ENCODE measurements at regions not wholly inside any gene's neighbourhood (a gene's known extent, or its start where the extent isn't known, plus 50 kb on each side); places are given as distances from the start of the nearest gene placed in this dataset.

DNA sequence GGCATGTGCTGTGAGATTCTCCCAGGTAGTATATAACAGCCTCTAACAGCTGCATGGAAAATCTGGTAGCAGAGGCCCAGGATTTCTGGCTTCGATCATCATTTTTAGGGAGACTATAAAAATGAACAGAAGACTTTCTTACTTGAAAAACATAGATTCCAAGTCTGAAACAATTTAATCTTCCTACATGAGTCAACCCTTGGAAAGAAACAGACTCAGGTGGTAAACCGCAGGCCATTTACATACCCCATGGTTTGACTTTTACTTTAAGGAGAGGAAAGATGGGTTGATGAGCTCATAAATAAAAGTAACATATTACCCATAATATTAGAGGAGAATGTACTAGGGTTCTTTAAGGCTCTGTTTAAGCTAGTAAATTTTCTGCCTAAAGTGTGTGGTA lies 121.6 kb downstream of the CYSLTR2 start:
- no peak overlapping the region for H3K4me3 ChIP-seq (replicated peaks; ENCODE audit: low read depth, low read length)
- DNase-seq (ENCODE audit: extremely low read depth, insufficient read length) = no peak

DNA sequence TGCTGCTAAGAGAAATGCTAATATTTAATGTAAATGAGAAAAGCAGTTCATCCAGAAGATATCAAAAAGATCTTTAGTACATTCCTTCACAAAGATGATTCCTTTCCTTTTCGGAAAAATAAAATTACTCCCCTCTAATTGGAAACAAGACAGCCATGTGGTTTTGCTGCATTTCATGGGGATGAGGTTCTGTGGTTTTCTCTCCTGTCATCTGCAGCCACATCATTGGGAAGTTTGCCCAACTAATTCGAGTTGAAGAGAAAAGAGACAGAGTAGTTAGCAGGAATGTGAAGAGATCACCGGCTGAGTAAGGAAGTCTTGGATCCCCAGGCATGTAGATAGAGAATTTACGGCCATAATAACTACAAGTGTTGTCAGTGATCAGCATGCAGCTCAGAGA lies 122.1 kb downstream of the CYSLTR2 start:
- no peaks in the 10 kb centered on the region for H3K36me3 ChIP-seq (ENCODE audit: control insufficient read depth, insufficient read depth, low read length)
- no peaks in the 10 kb centered on the region; the same call in none of the 2 replicates for H3K27me3 ChIP-seq (replicated peaks; ENCODE audit: control insufficient read depth, insufficient read depth, low read length)
- H3K4me3 ChIP-seq (replicated peaks; ENCODE audit: low read depth, low read length) = no peak overlapping the region
- no peak for DNase-seq (ENCODE audit: extremely low read depth, insufficient read length)
- TF ChIP-seq, protein P1, sequence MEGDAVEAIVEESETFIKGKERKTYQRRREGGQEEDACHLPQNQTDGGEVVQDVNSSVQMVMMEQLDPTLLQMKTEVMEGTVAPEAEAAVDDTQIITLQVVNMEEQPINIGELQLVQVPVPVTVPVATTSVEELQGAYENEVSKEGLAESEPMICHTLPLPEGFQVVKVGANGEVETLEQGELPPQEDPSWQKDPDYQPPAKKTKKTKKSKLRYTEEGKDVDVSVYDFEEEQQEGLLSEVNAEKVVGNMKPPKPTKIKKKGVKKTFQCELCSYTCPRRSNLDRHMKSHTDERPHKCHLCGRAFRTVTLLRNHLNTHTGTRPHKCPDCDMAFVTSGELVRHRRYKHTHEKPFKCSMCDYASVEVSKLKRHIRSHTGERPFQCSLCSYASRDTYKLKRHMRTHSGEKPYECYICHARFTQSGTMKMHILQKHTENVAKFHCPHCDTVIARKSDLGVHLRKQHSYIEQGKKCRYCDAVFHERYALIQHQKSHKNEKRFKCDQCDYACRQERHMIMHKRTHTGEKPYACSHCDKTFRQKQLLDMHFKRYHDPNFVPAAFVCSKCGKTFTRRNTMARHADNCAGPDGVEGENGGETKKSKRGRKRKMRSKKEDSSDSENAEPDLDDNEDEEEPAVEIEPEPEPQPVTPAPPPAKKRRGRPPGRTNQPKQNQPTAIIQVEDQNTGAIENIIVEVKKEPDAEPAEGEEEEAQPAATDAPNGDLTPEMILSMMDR (IDR thresholded peaks at IDR 0.05; ENCODE audit: insufficient read depth, low read length, poor library complexity, severe bottlenecking) = no peak

More for the DNA sequence above, 121.6 kb downstream of the CYSLTR2 start:
- TF ChIP-seq, protein P1 (IDR thresholded peaks at IDR 0.05; ENCODE audit: insufficient read depth, low read length, poor library complexity, severe bottlenecking) = no peak
- Histone ChIP-seq H3K27me3 (replicated peaks; ENCODE audit: control insufficient read depth, insufficient read depth, low read length) (no peaks in the 10 kb centered on the region; the same call in none of the 2 replicates), H3K36me3 (ENCODE audit: control insufficient read depth, insufficient read depth, low read length) (no peaks in the 10 kb centered on the region)

DNA sequence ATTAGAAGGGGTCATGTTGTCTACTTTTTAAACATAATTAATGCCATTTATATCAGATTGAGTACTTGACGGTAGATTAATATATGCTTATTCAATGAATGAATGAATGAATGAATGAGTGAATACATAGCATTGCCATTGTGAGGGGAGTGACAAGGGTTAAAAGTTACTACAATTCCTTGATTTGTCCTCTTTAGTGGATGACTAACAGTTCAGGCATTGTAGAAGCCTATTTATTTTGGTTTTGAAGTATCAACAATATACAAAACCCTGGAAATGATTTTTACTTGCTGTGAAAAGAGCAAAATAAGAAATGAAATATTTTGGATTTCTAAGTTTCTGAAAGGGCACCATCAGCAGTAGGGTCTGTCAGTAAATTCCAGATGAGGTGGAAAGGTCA lies 122.7 kb downstream of the CYSLTR2 start:
- H3K36me3 ChIP-seq (ENCODE audit: control insufficient read depth, insufficient read depth, low read length) = no peaks in the 10 kb centered on the region
- H3K27me3 ChIP-seq (replicated peaks; ENCODE audit: control insufficient read depth, insufficient read depth, low read length) = no peaks in the 10 kb centered on the region; the same call in none of the 2 replicates
- TF ChIP-seq, protein P1 (IDR thresholded peaks at IDR 0.05; ENCODE audit: insufficient read depth, low read length, poor library complexity, severe bottlenecking) = no peak
- no peak for DNase-seq (ENCODE audit: extremely low read depth, insufficient read length)
- H3K4me3 ChIP-seq (replicated peaks; ENCODE audit: low read depth, low read length) = no peak overlapping the region

DNA sequence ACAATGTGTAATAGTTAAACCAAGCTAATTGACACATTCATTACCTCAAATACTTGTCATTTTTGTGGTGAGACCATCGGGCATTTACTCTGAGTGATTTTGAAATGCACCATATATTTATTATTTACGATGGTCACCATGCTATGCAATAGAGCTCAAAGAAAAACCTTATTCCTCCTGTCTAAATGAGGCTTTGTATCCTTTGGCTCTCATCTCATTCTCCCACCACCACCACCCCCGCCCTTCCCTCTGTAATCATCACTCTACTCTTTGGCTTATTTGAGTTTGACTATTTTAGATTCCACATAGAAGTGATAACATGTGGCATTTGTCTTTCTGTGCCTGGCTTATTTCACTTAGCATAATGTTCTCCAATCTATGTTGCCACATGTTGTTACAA lies 124.9 kb downstream of the CYSLTR2 start:
- Histone ChIP-seq H3K4me3 (replicated peaks; ENCODE audit: low read depth, low read length) (no peak overlapping the region), H3K27me3 (replicated peaks; ENCODE audit: control insufficient read depth, insufficient read depth, low read length) (no peaks in the 10 kb centered on the region; the same call in 1 of the 2 replicates), H3K36me3 (ENCODE audit: control insufficient read depth, insufficient read depth, low read length) (no peaks in the 10 kb centered on the region)
- DNase-seq (ENCODE audit: extremely low read depth, insufficient read length) = no peak
- TF ChIP-seq, protein P1 (IDR thresholded peaks at IDR 0.05; ENCODE audit: insufficient read depth, low read length, poor library complexity, severe bottlenecking) = no peak

DNA sequence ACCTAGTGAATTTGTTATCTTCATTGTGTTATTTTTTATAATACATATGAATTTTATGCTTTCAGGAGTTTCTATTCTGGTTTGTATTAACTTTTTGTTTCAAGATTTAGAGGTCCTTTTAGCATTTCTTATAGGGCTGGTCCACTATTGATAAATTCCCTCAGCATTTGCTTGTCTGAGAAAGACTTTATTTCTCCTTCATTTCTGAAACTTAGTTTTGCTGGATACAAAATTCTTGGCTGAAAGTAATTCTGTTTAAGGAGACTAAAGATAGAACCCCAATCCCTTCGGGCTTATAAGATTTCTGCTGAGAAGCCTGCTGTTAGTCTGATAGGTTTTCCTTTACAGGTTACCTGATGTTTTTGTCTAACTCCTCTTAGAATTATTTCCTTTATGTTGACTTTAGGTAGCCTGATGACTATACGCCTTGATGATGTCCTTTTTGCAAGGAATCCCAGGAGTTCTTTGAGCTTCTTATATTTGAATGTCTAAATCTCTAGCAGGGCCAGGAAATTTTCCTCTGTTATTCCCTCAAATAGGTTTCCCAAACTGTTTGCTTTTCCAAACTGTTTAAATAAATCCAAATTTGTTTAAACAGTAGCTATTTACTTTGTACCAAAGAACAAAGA lies 127.1 kb downstream of the CYSLTR2 start:
- H3K27me3 ChIP-seq (replicated peaks; ENCODE audit: control insufficient read depth, insufficient read depth, low read length) = no peaks in the 10 kb centered on the region
- H3K4me3 ChIP-seq (replicated peaks; ENCODE audit: low read depth, low read length) = no peak overlapping the region
- no peaks in the 10 kb centered on the region for H3K36me3 ChIP-seq (ENCODE audit: control insufficient read depth, insufficient read depth, low read length)
- no peak for DNase-seq (ENCODE audit: extremely low read depth, insufficient read length)
- TF ChIP-seq, protein P1 (IDR thresholded peaks at IDR 0.05; ENCODE audit: insufficient read depth, low read length, poor library complexity, severe bottlenecking) = no peak

DNA sequence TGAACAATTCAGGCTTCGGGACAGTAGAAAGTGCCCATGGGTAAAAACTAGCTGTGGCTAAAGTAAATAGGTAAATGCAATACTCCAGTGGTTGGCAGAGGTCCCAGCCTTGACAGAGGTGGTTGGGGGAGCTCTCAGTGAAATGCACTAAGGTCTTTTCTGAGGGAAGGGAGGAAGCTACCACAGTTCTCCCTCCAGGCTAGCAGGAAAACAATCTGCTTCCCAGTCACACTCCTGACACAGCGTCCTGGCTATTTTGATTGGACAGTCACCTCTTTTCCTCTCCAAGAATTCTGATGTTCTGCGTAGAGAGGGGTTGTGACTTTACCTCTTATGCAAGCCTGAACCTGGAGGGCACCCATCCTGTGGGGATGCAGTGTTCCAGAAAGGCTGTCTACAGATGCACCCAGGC lies 128.7 kb downstream of the CYSLTR2 start:
- TF ChIP-seq, protein P1 (IDR thresholded peaks at IDR 0.05; ENCODE audit: insufficient read depth, low read length, poor library complexity, severe bottlenecking) = no peak
- Histone ChIP-seq H3K27me3 (replicated peaks; ENCODE audit: control insufficient read depth, insufficient read depth, low read length) (no peaks in the 10 kb centered on the region), H3K4me3 (replicated peaks; ENCODE audit: low read depth, low read length) (no peak overlapping the region), H3K36me3 (ENCODE audit: control insufficient read depth, insufficient read depth, low read length) (no peaks in the 10 kb centered on the region)
- no peak for DNase-seq (ENCODE audit: extremely low read depth, insufficient read length)
